ENCODE measurements at regions not wholly inside any gene's neighbourhood (a gene's known extent, or its start where the extent isn't known, plus 50 kb on each side); places are given as distances from the start of the nearest gene placed in this dataset.
"Not testable (repeated sequence)": the region's sequence is repeated elsewhere in the genome, so short reads cannot be mapped to it uniquely, and the experiment has no call there.

- H3K27me3 Mint-ChIP-seq: no peaks in the 10 kb centered on the region
- ChIA-PET CTCF (no interaction called here), POLR2A (interaction anchor here (1.2 kb wide), 1 partner anchor 96 kb away, joined by 4 read pairs; no protein-coding TSS in a partner anchor)
- H3K4me1 Mint-ChIP-seq (ENCODE audit: low read depth): no peaks in the 10 kb centered on the region
- H3K9me3 ChIP-seq (ENCODE audit: control insufficient read depth in 1 of 2, insufficient read depth in 1 of 2, low read length in 2 of 2): no peaks in the 10 kb centered on the region
- H3K36me3 ChIP-seq (ENCODE audit: insufficient read depth, low read length): no peaks in the 10 kb centered on the region
- DNase-seq (no peak), ATAC-seq (ENCODE audit: poor library complexity) (no peak)
- H3K4me3 ChIP-seq (ENCODE audit: low read length): no peak overlapping the region
- no peak for TF ChIP-seq CTCF (IDR thresholded peaks at IDR 0.05)
- H3K36me3 Mint-ChIP-seq (ENCODE audit: low read depth): no peaks in the 10 kb centered on the region
- H3K4me3 Mint-ChIP-seq: no peak overlapping the region
- intact Hi-C loops (cut with DNase I, micrococcal nuclease): no loop called here
- H3K4me1 ChIP-seq (ENCODE audit: insufficient read depth, low read length): no peaks in the 10 kb centered on the region
- H3K27ac Mint-ChIP-seq: no peak overlapping the region
- H3K9me3 Mint-ChIP-seq: no peaks in the 10 kb centered on the region
- no peaks in the 10 kb centered on the region for H3K27me3 ChIP-seq (ENCODE audit: control insufficient read depth in 1 of 2, insufficient read depth in 2 of 2, low read length in 2 of 2)
- H3K27ac ChIP-seq (ENCODE audit: low read depth in 1 of 2, low read length in 2 of 2): no peak overlapping the region
These were observed 66.5 kb upstream of the TBL1XR1 start for GRCh38 chr3:177263615-177264368.

GRCh38 chr3:177271811-177272501, 74.7 kb upstream of the TBL1XR1 start:
- H3K4me1 Mint-ChIP-seq (ENCODE audit: low read depth); CTCF ChIA-PET; POLR2A ChIA-PET; H3K9me3 ChIP-seq (ENCODE audit: control insufficient read depth in 1 of 2, insufficient read depth in 1 of 2, low read length in 2 of 2); H3K9me3 Mint-ChIP-seq; H3K27me3 ChIP-seq (ENCODE audit: control insufficient read depth in 1 of 2, insufficient read depth in 2 of 2, low read length in 2 of 2); H3K27ac Mint-ChIP-seq; H3K27me3 Mint-ChIP-seq; ATAC-seq (ENCODE audit: poor library complexity); DNase-seq; H3K36me3 Mint-ChIP-seq (ENCODE audit: low read depth); H3K4me3 Mint-ChIP-seq; intact Hi-C loops (cut with DNase I, micrococcal nuclease); H3K27ac ChIP-seq (ENCODE audit: low read depth in 1 of 2, low read length in 2 of 2); H3K36me3 ChIP-seq (ENCODE audit: insufficient read depth, low read length); H3K4me3 ChIP-seq (ENCODE audit: low read length); H3K4me1 ChIP-seq (ENCODE audit: insufficient read depth, low read length): not testable (repeated sequence)

- no peak overlapping the region for H3K4me3 Mint-ChIP-seq
- no peak for ATAC-seq (ENCODE audit: poor library complexity)
- TF ChIP-seq CTCF (IDR thresholded peaks at IDR 0.05): no peak
These were observed 80.7 kb upstream of the TBL1XR1 start for GRCh38 chr3:177278016-177278415.

More at GRCh38 chr3:177278016-177278415, 80.7 kb upstream of the TBL1XR1 start:
- POLR2A ChIA-PET: no interaction called here
- Histone ChIP-seq H3K36me3 (ENCODE audit: insufficient read depth, low read length) (no peaks in the 10 kb centered on the region), H3K4me3 (ENCODE audit: low read length) (no peak overlapping the region), H3K27ac (ENCODE audit: low read depth in 1 of 2, low read length in 2 of 2) (no peak overlapping the region), H3K9me3 (ENCODE audit: control insufficient read depth in 1 of 2, insufficient read depth in 1 of 2, low read length in 2 of 2) (peaks cover 0 to 5% of the 10 kb centered on the region in 2 experiments), H3K4me1 (ENCODE audit: insufficient read depth, low read length) (peaks cover 14% of the 10 kb centered on the region), H3K27me3 (ENCODE audit: control insufficient read depth in 1 of 2, insufficient read depth in 2 of 2, low read length in 2 of 2) (no peaks in the 10 kb centered on the region)
- DNase-seq: no peak
- Mint-ChIP-seq H3K27ac (no peak overlapping the region), H3K36me3 (ENCODE audit: low read depth) (no peaks in the 10 kb centered on the region), H3K4me1 (ENCODE audit: low read depth) (peaks cover 22% of the 10 kb centered on the region), H3K9me3 (no peaks in the 10 kb centered on the region), H3K27me3 (no peaks in the 10 kb centered on the region)
- CTCF ChIA-PET: no interaction called here
- intact Hi-C loops (cut with DNase I, micrococcal nuclease): no loop called here
